ENCODE measurements at regions not wholly inside any gene's neighbourhood (a gene's known extent, or its start where the extent isn't known, plus 50 kb on each side); places are given as distances from the start of the nearest gene placed in this dataset.

DNA sequence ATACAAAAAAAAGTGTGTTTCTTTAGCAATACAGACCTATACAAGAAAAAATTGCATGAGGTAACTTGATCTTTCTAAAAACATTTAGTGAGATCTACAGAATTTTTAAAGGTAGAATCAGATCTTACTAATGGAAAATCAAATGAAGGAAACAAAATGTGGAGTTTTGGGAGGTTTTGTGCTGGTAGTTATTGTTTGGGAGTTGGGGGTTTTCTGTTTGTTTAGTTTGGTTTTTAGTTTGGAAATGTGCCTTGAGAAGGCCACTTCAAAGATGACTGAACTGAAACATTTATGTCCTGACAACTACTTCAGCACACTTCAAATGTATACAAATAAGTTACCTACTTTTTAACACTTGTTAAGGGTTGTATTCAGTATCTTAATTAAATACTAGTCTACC, 280.1 kb downstream of the NR2F1-AS1 start:
- no TSS peak for BruUV-seq (replicated peaks)
- intact Hi-C loops (cut with micrococcal nuclease; ENCODE audit: unreplicated experiment) = no loop called here
- Histone ChIP-seq H2AFZ (ENCODE audit: low read length) (no peak overlapping the region), H3K4me1 (ENCODE audit: insufficient read depth, low read length, poor library complexity, severe bottlenecking) (no peaks in the 10 kb centered on the region), H3K4me3 (ENCODE audit: low read depth, low read length, poor library complexity, severe bottlenecking) (no peak overlapping the region), H3K9me3 (ENCODE audit: low read length) (no peaks in the 10 kb centered on the region), H3K79me2 (ENCODE audit: insufficient read depth, low read depth, low read length) (no peaks in the 10 kb centered on the region), H3K9me2 (ENCODE audit: insufficient read depth, low read length) (no peaks in the 10 kb centered on the region), H3K36me3 (ENCODE audit: insufficient read depth, low read length) (no peaks in the 10 kb centered on the region), H4K20me1 (ENCODE audit: insufficient read depth, low read length) (no peaks in the 10 kb centered on the region), H3K27ac (ENCODE audit: low read depth, low read length, poor library complexity, severe bottlenecking) (no peak overlapping the region), H3K4me2 (ENCODE audit: low read length) (no peak overlapping the region)
- ChIA-PET CTCF (ENCODE audit: unreplicated experiment) (no interaction called here), POLR2A (interaction anchor here (0.6 kb wide), 1 partner anchor 376 kb away, joined by 3 read pairs; no protein-coding TSS in a partner anchor)
- TF ChIP-seq EZH2phosphoT487 (IDR thresholded peaks at IDR 0.05; ENCODE audit: borderline replicate concordance, low read depth, low read length) = no peak
- TF ChIP-seq, protein P1, sequence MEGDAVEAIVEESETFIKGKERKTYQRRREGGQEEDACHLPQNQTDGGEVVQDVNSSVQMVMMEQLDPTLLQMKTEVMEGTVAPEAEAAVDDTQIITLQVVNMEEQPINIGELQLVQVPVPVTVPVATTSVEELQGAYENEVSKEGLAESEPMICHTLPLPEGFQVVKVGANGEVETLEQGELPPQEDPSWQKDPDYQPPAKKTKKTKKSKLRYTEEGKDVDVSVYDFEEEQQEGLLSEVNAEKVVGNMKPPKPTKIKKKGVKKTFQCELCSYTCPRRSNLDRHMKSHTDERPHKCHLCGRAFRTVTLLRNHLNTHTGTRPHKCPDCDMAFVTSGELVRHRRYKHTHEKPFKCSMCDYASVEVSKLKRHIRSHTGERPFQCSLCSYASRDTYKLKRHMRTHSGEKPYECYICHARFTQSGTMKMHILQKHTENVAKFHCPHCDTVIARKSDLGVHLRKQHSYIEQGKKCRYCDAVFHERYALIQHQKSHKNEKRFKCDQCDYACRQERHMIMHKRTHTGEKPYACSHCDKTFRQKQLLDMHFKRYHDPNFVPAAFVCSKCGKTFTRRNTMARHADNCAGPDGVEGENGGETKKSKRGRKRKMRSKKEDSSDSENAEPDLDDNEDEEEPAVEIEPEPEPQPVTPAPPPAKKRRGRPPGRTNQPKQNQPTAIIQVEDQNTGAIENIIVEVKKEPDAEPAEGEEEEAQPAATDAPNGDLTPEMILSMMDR (conservative IDR thresholded peaks at IDR 0.05; ENCODE audit: low read length) = no peak
- no peak for DNase-seq (ENCODE audit: low spot score)

DNA sequence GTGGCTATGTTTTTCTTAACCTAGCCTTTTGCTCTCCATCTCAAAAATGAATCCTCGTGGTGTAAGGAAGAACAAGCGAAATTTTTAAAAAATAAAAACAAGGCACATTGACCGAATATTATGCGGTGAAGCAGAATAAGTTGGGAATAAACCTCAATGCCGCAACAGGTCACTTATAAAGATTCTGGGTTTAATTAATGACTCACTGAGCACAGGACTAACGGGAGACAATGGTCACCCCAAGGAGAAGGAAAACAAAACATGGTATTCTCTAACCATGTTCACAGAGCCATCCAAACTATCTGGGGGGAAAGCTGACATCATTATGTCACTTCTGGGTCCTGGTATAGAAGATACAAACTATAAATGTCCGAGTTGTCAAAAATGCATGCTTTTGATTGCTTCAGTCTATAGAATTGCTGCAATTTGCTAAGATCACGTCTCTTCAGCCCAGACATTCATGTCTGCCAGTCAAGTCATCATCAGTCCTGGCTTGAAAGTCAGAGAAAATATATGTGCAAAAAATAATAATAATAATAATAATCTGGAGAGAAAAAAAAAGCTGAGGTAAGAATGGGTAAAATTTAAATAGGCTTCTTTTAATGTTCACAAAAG, 280.6 kb downstream of the NR2F1-AS1 start:
- Histone ChIP-seq H3K4me3 (ENCODE audit: low read depth, low read length, poor library complexity, severe bottlenecking) (no peak overlapping the region), H4K20me1 (ENCODE audit: insufficient read depth, low read length) (no peaks in the 10 kb centered on the region), H3K4me2 (ENCODE audit: low read length) (no peak overlapping the region), H3K79me2 (ENCODE audit: insufficient read depth, low read depth, low read length) (no peaks in the 10 kb centered on the region), H3K9me3 (ENCODE audit: low read length) (no peaks in the 10 kb centered on the region), H3K4me1 (ENCODE audit: insufficient read depth, low read length, poor library complexity, severe bottlenecking) (no peaks in the 10 kb centered on the region), H3K36me3 (ENCODE audit: insufficient read depth, low read length) (no peaks in the 10 kb centered on the region), H3K9me2 (ENCODE audit: insufficient read depth, low read length) (no peaks in the 10 kb centered on the region), H3K27ac (ENCODE audit: low read depth, low read length, poor library complexity, severe bottlenecking) (no peak overlapping the region), H2AFZ (ENCODE audit: low read length) (no peak overlapping the region)
- no peak for TF ChIP-seq EZH2phosphoT487 (IDR thresholded peaks at IDR 0.05; ENCODE audit: borderline replicate concordance, low read depth, low read length)
- TF ChIP-seq, protein P1 (conservative IDR thresholded peaks at IDR 0.05; ENCODE audit: low read length) = no peak
- DNase-seq (ENCODE audit: low spot score) = no peak
- intact Hi-C loops (cut with micrococcal nuclease; ENCODE audit: unreplicated experiment) = no loop called here
- ChIA-PET POLR2A (interaction anchor here (0.6 kb wide), 1 partner anchor 376 kb away, joined by 3 read pairs; no protein-coding TSS in a partner anchor), CTCF (ENCODE audit: unreplicated experiment) (no interaction called here)
- BruUV-seq (replicated peaks) = no TSS peak

DNA sequence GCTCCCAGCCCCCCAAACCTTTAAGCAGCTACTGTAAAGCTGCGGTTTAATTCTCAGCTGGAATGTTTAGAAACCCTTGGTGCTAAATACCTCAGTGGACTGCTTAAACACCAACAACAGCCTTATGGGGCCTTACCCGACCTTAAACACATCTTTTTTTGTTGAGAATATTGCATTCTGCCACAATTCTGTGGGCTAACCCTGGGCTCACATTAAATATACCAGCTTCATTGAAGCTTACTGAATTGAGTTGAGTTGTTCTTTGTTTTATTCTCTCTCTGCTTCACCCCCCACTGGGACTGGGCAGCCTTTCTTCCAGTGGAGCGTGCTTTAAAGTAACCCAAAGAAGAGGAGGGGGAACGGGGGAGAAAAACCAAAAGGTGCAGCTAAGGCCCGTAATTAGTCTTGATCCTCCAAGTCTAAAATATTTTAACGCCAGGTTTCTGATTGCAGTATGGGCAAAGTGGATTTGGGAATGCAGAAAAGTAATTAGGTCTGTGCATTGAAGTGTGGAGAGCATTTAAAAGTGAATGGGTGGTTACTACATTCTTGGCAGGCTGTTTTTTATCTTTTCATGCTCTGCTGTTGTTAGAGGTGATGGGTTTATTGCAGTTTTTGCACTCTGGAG, 281.2 kb downstream of the NR2F1-AS1 start:
- TF ChIP-seq, protein P1 (conservative IDR thresholded peaks at IDR 0.05; ENCODE audit: low read length) = no peak
- no peak for TF ChIP-seq EZH2phosphoT487 (IDR thresholded peaks at IDR 0.05; ENCODE audit: borderline replicate concordance, low read depth, low read length)
- Histone ChIP-seq H4K20me1 (ENCODE audit: insufficient read depth, low read length) (no peaks in the 10 kb centered on the region), H3K4me3 (ENCODE audit: low read depth, low read length, poor library complexity, severe bottlenecking) (no peak overlapping the region), H3K27ac (ENCODE audit: low read depth, low read length, poor library complexity, severe bottlenecking) (no peak overlapping the region), H2AFZ (ENCODE audit: low read length) (no peak overlapping the region), H3K4me1 (ENCODE audit: insufficient read depth, low read length, poor library complexity, severe bottlenecking) (no peaks in the 10 kb centered on the region), H3K9me2 (ENCODE audit: insufficient read depth, low read length) (no peaks in the 10 kb centered on the region), H3K4me2 (ENCODE audit: low read length) (no peak overlapping the region), H3K9me3 (ENCODE audit: low read length) (no peaks in the 10 kb centered on the region), H3K79me2 (ENCODE audit: insufficient read depth, low read depth, low read length) (no peaks in the 10 kb centered on the region), H3K36me3 (ENCODE audit: insufficient read depth, low read length) (no peaks in the 10 kb centered on the region)
- ChIA-PET POLR2A (interaction anchor here (0.7 to 1.0 kb wide), 2 partner anchors 26 to 1646 kb away, joined by 3 read pairs; no protein-coding TSS in a partner anchor), CTCF (ENCODE audit: unreplicated experiment) (no interaction called here)
- no TSS peak for BruUV-seq (replicated peaks)
- no peak for DNase-seq (ENCODE audit: low spot score)
- intact Hi-C loops (cut with micrococcal nuclease; ENCODE audit: unreplicated experiment) = no loop called here

Data from OCI-LY7 (cell line).